Transverse colon (tissue), 4 donors: ENCODE measurements at regions not wholly inside any gene's neighbourhood (a gene's known extent, or its start where the extent isn't known, plus 50 kb on each side); places are given as distances from the start of the nearest gene placed in this dataset.

Source experiments
- CTCF ChIP-seq, 5 experiments: fragments of 200-600 bp in 3 of 5; fragments of 450-650 bp in 2 of 5; sonication (generic) in 3 of 5; IDR thresholded peaks; 1 replicate in 2 of 5; 2 replicates in 3 of 5; pipeline ENCODE4 v1.5.1; 2016 to 2017; ENCODE audit warnings: antibody characterized with exemption in 5 of 5, inconsistent platforms in 3 of 5, mild to moderate bottlenecking in 2 of 5, moderate library complexity in 1 of 5
- EP300 ChIP-seq: sonication (generic); formaldehyde crosslinking; IDR thresholded peaks from one replicate; pipeline ENCODE4 v1.6.1; 2017; ENCODE audit warnings: antibody characterized with exemption, low read depth
- POLR2A ChIP-seq: fragments of 450-650 bp; IDR thresholded peaks from one replicate; pipeline ENCODE4 v1.6.1; 2016; ENCODE audit warnings: antibody characterized with exemption, mild to moderate bottlenecking, moderate library complexity
- POLR2AphosphoS5 ChIP-seq, 3 donors: sonication (generic); formaldehyde crosslinking; IDR thresholded peaks; one replicate each; pipeline ENCODE4 v1.6.1; 2016; ENCODE audit warnings: antibody characterized with exemption in 3 of 3

GRCh38 chrX:73962948-73963347 is 110.4 kb upstream of the XIST start:
- TF ChIP-seq POLR2AphosphoS5 (IDR thresholded peaks at IDR 0.05) (no peak), CTCF (IDR thresholded peaks at IDR 0.05) (no peak), EP300 (no peak), POLR2A (no peak)
